ENCODE measurements at regions not wholly inside any gene's neighbourhood (a gene's known extent, or its start where the extent isn't known, plus 50 kb on each side); places are given as distances from the start of the nearest gene placed in this dataset.

- H3K9me3 ChIP-seq (ENCODE audit: control insufficient read depth in 2 of 3, insufficient read depth in 1 of 3, low read length in 3 of 3) = no peaks in the 10 kb centered on the region
- no peaks in the 10 kb centered on the region for H3K36me3 ChIP-seq (ENCODE audit: control insufficient read depth in 2 of 3, insufficient read depth in 3 of 3, low read length in 3 of 3)
- FAIRE-seq (no peak), DNase-seq (no peak)
- TF ChIP-seq CTCF (IDR thresholded peaks at IDR 0.05; ENCODE audit: borderline replicate concordance, extremely low read depth, insufficient read depth) = no peak
- no peak overlapping the region for H3K4me3 ChIP-seq (ENCODE audit: low read length in 3 of 3)
- intact Hi-C loops (cut with DNase I) = no loop called here
- H3K4me1 ChIP-seq (ENCODE audit: control insufficient read depth in 2 of 3, insufficient read depth in 2 of 3, low read depth in 1 of 3, low read length in 3 of 3) = no peaks in the 10 kb centered on the region
- no peak overlapping the region for H3K9ac ChIP-seq (ENCODE audit: low read length in 3 of 3)
- H3K27ac ChIP-seq (ENCODE audit: low read depth in 2 of 2, low read length in 2 of 2) = no peak overlapping the region
- no peaks in the 10 kb centered on the region for H3K27me3 ChIP-seq (ENCODE audit: control insufficient read depth, insufficient read depth, low read length)
Observed at GRCh38 chr11:82676483-82677094, 57.1 kb downstream of the FAM181B start.

- H3K9me3 ChIP-seq (ENCODE audit: control insufficient read depth in 2 of 3, insufficient read depth in 1 of 3, low read length in 3 of 3) = no peaks in the 10 kb centered on the region
- H3K27me3 ChIP-seq (ENCODE audit: control insufficient read depth, insufficient read depth, low read length) = no peaks in the 10 kb centered on the region
- H3K4me1 ChIP-seq (ENCODE audit: control insufficient read depth in 2 of 3, insufficient read depth in 2 of 3, low read depth in 1 of 3, low read length in 3 of 3) = no peaks in the 10 kb centered on the region
- intact Hi-C loops (cut with DNase I) = no loop called here
- no peak overlapping the region for H3K4me3 ChIP-seq (ENCODE audit: low read length in 3 of 3)
- DNase-seq (no peak), FAIRE-seq (no peak)
- no peak overlapping the region for H3K27ac ChIP-seq (ENCODE audit: low read depth in 2 of 2, low read length in 2 of 2)
- H3K9ac ChIP-seq (ENCODE audit: low read length in 3 of 3) = no peak overlapping the region
- TF ChIP-seq CTCF (IDR thresholded peaks at IDR 0.05; ENCODE audit: borderline replicate concordance, extremely low read depth, insufficient read depth) = no peak
- H3K36me3 ChIP-seq (ENCODE audit: control insufficient read depth in 2 of 3, insufficient read depth in 3 of 3, low read length in 3 of 3) = no peaks in the 10 kb centered on the region
Observed at GRCh38 chr11:82675838-82676237, 57.8 kb downstream of the FAM181B start.

- TF ChIP-seq CTCF (IDR thresholded peaks at IDR 0.05; ENCODE audit: borderline replicate concordance, extremely low read depth, insufficient read depth) = no peak
- FAIRE-seq (no peak), DNase-seq (no peak)
- Histone ChIP-seq H3K9ac (ENCODE audit: low read length in 3 of 3) (no peak overlapping the region), H3K9me3 (ENCODE audit: control insufficient read depth in 2 of 3, insufficient read depth in 1 of 3, low read length in 3 of 3) (no peaks in the 10 kb centered on the region), H3K36me3 (ENCODE audit: control insufficient read depth in 2 of 3, insufficient read depth in 3 of 3, low read length in 3 of 3) (no peaks in the 10 kb centered on the region), H3K4me3 (ENCODE audit: low read length in 3 of 3) (no peak overlapping the region), H3K27ac (ENCODE audit: low read depth in 2 of 2, low read length in 2 of 2) (no peak overlapping the region), H3K27me3 (ENCODE audit: control insufficient read depth, insufficient read depth, low read length) (no peaks in the 10 kb centered on the region), H3K4me1 (ENCODE audit: control insufficient read depth in 2 of 3, insufficient read depth in 2 of 3, low read depth in 1 of 3, low read length in 3 of 3) (no peaks in the 10 kb centered on the region)
- intact Hi-C loops (cut with DNase I) = no loop called here
Observed at GRCh38 chr11:82673631-82674030, 60.0 kb downstream of the FAM181B start.

GRCh38 chr11:82671451-82671850, 62.2 kb downstream of the FAM181B start:
- H3K27me3 ChIP-seq (ENCODE audit: control insufficient read depth, insufficient read depth, low read length) = no peaks in the 10 kb centered on the region
- DNase-seq (no peak), FAIRE-seq (no peak)
- intact Hi-C loops (cut with DNase I) = no loop called here
- H3K36me3 ChIP-seq (ENCODE audit: control insufficient read depth in 2 of 3, insufficient read depth in 3 of 3, low read length in 3 of 3) = no peaks in the 10 kb centered on the region
- no peak overlapping the region for H3K9ac ChIP-seq (ENCODE audit: low read length in 3 of 3)
- H3K4me1 ChIP-seq (ENCODE audit: control insufficient read depth in 2 of 3, insufficient read depth in 2 of 3, low read depth in 1 of 3, low read length in 3 of 3) = no peaks in the 10 kb centered on the region
- no peak for TF ChIP-seq CTCF (IDR thresholded peaks at IDR 0.05; ENCODE audit: borderline replicate concordance, extremely low read depth, insufficient read depth)
- no peak overlapping the region for H3K4me3 ChIP-seq (ENCODE audit: low read length in 3 of 3)
- no peak overlapping the region for H3K27ac ChIP-seq (ENCODE audit: low read depth in 2 of 2, low read length in 2 of 2)
- H3K9me3 ChIP-seq (ENCODE audit: control insufficient read depth in 2 of 3, insufficient read depth in 1 of 3, low read length in 3 of 3) = no peaks in the 10 kb centered on the region
